K562 (cell line): ENCODE measurements at regions not wholly inside any gene's neighbourhood (a gene's known extent, or its start where the extent isn't known, plus 50 kb on each side); places are given as distances from the start of the nearest gene placed in this dataset.

Source experiments
- ATAC-seq: fragments of 200-7000 bp; cut with Tn5 transposase; 3 replicates; pipeline ENCODE4 v1.9.1; 2020; ENCODE audit warnings: moderate library complexity
- BruUV-seq: library from RNA; stranded (reverse); fragments of 400-500 nt; replicated peaks from 2 replicates; lab custom pipeline; 2021; lab: Mats Ljungman, UMichigan
- CTCF ChIA-PET: fragments of 300-600 bp; formaldehyde crosslinking; extraction: SDS; loops from one replicate; lab custom pipeline; 2021; ENCODE audit warnings: low intra/inter-chr PET ratio; lab: Yijun Ruan, JAX
- POLR2A ChIA-PET: fragments of 300-600, 350-650 bp; sonication (Branson Sonifier 250); formaldehyde crosslinking; extraction: SDS; loops from one replicate; lab custom pipeline; 2021; ENCODE audit warnings: antibody characterized with exemption, inconsistent platforms; lab: Yijun Ruan, JAX
- DNase-seq, 4 experiments: peaks; one replicate each; pipeline versions ENCODE4 v3.0.0 to v3.0.0-alpha.2; 2011 to 2018; ENCODE audit warnings: low spot score in 3 of 4, mixed read lengths in 3 of 4; ENCODE audit errors: extremely low read depth in 1 of 4
- FAIRE-seq: peaks from 2 replicates; lab custom pipeline; 2011; peaks lifted over from hg19 to GRCh38; lab: Jason Lieb, UNC
- H2AFZ ChIP-seq: 2 replicates; pipeline ENCODE4 v1.6.0; 2011; ENCODE audit warnings: low read depth, low read length, control low read depth, inconsistent platforms
- H3K27ac ChIP-seq: fragments of 200-600 bp; 3 replicates; pipeline ENCODE4 v1.8.0; 2011; ENCODE audit warnings: low read depth, mild to moderate bottlenecking, control low read depth, inconsistent platforms, low read length, moderate library complexity, mixed read lengths; ENCODE audit errors: extremely low read depth
- H3K27me3 ChIP-seq, 2 experiments: fragments of 300-600 bp in 1 of 2; 2 replicates in 1 of 2; 3 replicates in 1 of 2; pipeline versions ENCODE4 v1.6.0 to v1.8.0; 2011; ENCODE audit warnings: inconsistent platforms in 2 of 2, low read length in 2 of 2, mild to moderate bottlenecking in 1 of 2, mixed read lengths in 1 of 2, moderate library complexity in 1 of 2; ENCODE audit not compliant: control insufficient read depth in 2 of 2, insufficient read depth in 2 of 2
- H3K36me3 ChIP-seq: fragments of 300-600 bp; 3 replicates; pipeline ENCODE4 v1.8.0; 2011; ENCODE audit warnings: mild to moderate bottlenecking, low read length, inconsistent platforms; ENCODE audit not compliant: control insufficient read depth, insufficient read depth
- H3K4me1 ChIP-seq, 2 experiments: fragments of 200-600 bp in 1 of 2; replicated peaks in 1 of 2; 2 replicates in 1 of 2; 3 replicates in 1 of 2; pipeline versions ENCODE4 v1.5.1 to v1.8.0; 2011; ENCODE audit warnings: inconsistent platforms in 2 of 2, low read length in 2 of 2, mild to moderate bottlenecking in 1 of 2, mixed read lengths in 1 of 2, moderate library complexity in 1 of 2; ENCODE audit not compliant: control insufficient read depth in 2 of 2, insufficient read depth in 2 of 2
- H3K4me2 ChIP-seq: 2 replicates; pipeline ENCODE4 v1.6.1; 2011; ENCODE audit warnings: low read length, control low read depth, inconsistent platforms, mixed read lengths; ENCODE audit not compliant: insufficient read depth
- H3K4me3 ChIP-seq: fragments of 200-600 bp; sonication (generic), shearing (Covaris generic); 2 replicates; pipeline ENCODE4 v1.5.1; 2016; ENCODE audit warnings: control low read depth, inconsistent platforms
- H3K79me2 ChIP-seq: fragments of 200-600 bp; 3 replicates; pipeline ENCODE4 v1.8.0; 2011; ENCODE audit warnings: low read length, inconsistent platforms; ENCODE audit not compliant: control insufficient read depth, insufficient read depth
- H3K9ac ChIP-seq, 2 experiments: 2 replicates each; pipeline versions ENCODE4 v1.6.0 to v1.6.1; 2011; ENCODE audit warnings: low read depth in 2 of 2, low read length in 2 of 2, control low read depth in 1 of 2, inconsistent platforms in 1 of 2, mild to moderate bottlenecking in 1 of 2, mixed read lengths in 1 of 2; ENCODE audit not compliant: insufficient read depth in 1 of 2
- H3K9me1 ChIP-seq: one replicate; pipeline ENCODE4 v1.6.0; 2011; ENCODE audit warnings: inconsistent platforms, mild to moderate bottlenecking, low read length, moderate library complexity; ENCODE audit not compliant: control insufficient read depth, insufficient read depth
- H3K9me3 ChIP-seq: replicated peaks from 2 replicates; pipeline ENCODE4 v1.5.1; 2011; ENCODE audit warnings: low read depth, low read length, inconsistent platforms; ENCODE audit not compliant: control insufficient read depth, insufficient read depth
- H4K20me1 ChIP-seq: replicated peaks from 2 replicates; pipeline ENCODE4 v1.6.1; 2011; ENCODE audit warnings: low read length, inconsistent platforms, mixed read lengths; ENCODE audit not compliant: control insufficient read depth, insufficient read depth
- ERF ChIP-seq: fragments of 450-650 bp; formaldehyde crosslinking; IDR thresholded peaks from 2 replicates; pipeline ENCODE4 v1.4.0; 2020; ENCODE audit warnings: mild to moderate bottlenecking, mixed read lengths
- FOXA1 ChIP-seq: fragments of 450-650 bp; IDR thresholded peaks from 2 replicates; pipeline ENCODE4 v1.6.1; 2016; ENCODE audit warnings: mild to moderate bottlenecking, borderline replicate concordance
- NR1H2 ChIP-seq: sonication (generic); formaldehyde crosslinking; IDR thresholded peaks from 2 replicates; pipeline ENCODE4 v1.4.0; 2020; ENCODE audit warnings: mild to moderate bottlenecking, missing genetic modification reagents
- PHF21A ChIP-seq: fragments of 450-650 bp; IDR thresholded peaks from 2 replicates; pipeline ENCODE4 v1.6.1; 2017; ENCODE audit warnings: low read depth, borderline replicate concordance
- RBFOX2 ChIP-seq: fragments of 200-400 bp; formaldehyde crosslinking; IDR thresholded peaks from 2 replicates; pipeline ENCODE4 v1.6.1; 2017; ENCODE audit warnings: low read depth, mild to moderate bottlenecking, low read length, moderate library complexity
- RBM25 ChIP-seq: fragments of 200-400 bp; formaldehyde crosslinking; IDR thresholded peaks from 2 replicates; pipeline ENCODE4 v1.6.1; 2018; ENCODE audit warnings: low read length, low read depth, moderate library complexity; ENCODE audit not compliant: severe bottlenecking
- RHOXF2B ChIP-seq: fragments of 250-450 bp; sonication (Bioruptor Pico); conservative IDR thresholded peaks from 2 replicates; pipeline ENCODE4 v1.5.1; 2021
- SMARCA5 ChIP-seq: fragments of 450-650 bp; IDR thresholded peaks from 2 replicates; pipeline ENCODE4 v1.6.1; 2016
- YBX1 ChIP-seq: fragments of 450-650 bp; IDR thresholded peaks from 2 replicates; pipeline ENCODE4 v1.7.1; 2016; ENCODE audit warnings: mild to moderate bottlenecking
- ZFP36 ChIP-seq: fragments of 150-350 bp; IDR thresholded peaks from 2 replicates; pipeline ENCODE4 v1.6.1; 2018; ENCODE audit warnings: low read length, low read depth; ENCODE audit not compliant: partially characterized antibody
- ZNF165 ChIP-seq: fragments of 250-450 bp; sonication (Bioruptor Pico); IDR thresholded peaks from 2 replicates; pipeline ENCODE4 v1.4.0; 2020; ENCODE audit warnings: borderline replicate concordance
- ZNF699 ChIP-seq: fragments of 250-450 bp; sonication (Bioruptor Pico); IDR thresholded peaks from 2 replicates; pipeline ENCODE4 v1.8.0; 2021; ENCODE audit warnings: mild to moderate bottlenecking, moderate library complexity; ENCODE audit not compliant: insufficient replicate concordance
- WGBS: fragments of 100-300 bp; shearing (Covaris generic); methylation state at CpG from one replicate; pipeline ENCODE4 v1.1.6; 2016; ENCODE audit warnings: low coverage, mixed read lengths; ENCODE audit not compliant: insufficient coverage; ENCODE audit errors: missing lambda C conversion rate; 5-methylcytosine and 5-hydroxymethylcytosine counted together
- in situ Hi-C: fragments of 300-500 bp; cut with MboI; formaldehyde crosslinking; loops from 4 replicates; pipeline ENCODE4 v1.15.0; 2018; ENCODE audit warnings: inconsistent platforms, mixed read lengths
- intact Hi-C: fragments of 100-400 bp; cut with micrococcal nuclease; formaldehyde crosslinking; loops from 2 replicates; pipeline ENCODE4 v1.14.2; 2022
- TF ChIP-seq, protein P1 (sequence below), 2 experiments: fragments of 450-650 bp in 1 of 2; sonication (generic) in 1 of 2; formaldehyde crosslinking in 1 of 2; IDR thresholded peaks in 1 of 2; conservative IDR thresholded peaks in 1 of 2; 2 replicates each; pipeline versions ENCODE4 v1.6.1 to v1.8.1; 2016 to 2023; ENCODE audit warnings: mild to moderate bottlenecking in 2 of 2, moderate library complexity in 2 of 2, inconsistent platforms in 1 of 2, missing genetic modification reagents in 1 of 2
- TF ChIP-seq, protein P2 (sequence below): sonication (generic); formaldehyde crosslinking; IDR thresholded peaks from 2 replicates; pipeline ENCODE4 v1.8.0; 2022; ENCODE audit warnings: mild to moderate bottlenecking, missing genetic modification reagents

DNA sequence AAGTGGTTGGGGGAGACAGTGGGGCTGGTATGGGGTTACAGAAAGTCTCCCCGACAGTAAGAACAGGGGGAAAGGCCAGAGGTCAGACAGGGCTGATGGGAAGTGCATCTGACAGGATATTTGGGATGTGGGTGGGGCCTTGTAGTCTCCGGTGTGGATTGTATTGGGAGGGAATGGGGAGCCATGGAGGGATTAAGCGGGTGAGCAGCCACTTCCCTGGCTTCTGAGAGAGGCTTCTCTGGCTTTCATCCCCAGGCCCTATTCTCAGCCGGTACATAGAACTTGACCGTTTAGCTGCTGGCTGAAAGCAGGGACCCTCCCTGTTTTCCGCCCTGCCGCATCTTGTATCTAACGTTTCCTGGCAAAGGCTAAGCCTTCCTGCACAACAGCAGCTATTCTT, 222.0 kb upstream of the LHX5 start:
- Histone ChIP-seq H3K9ac (no peak overlapping the region), H3K4me2 (no peak overlapping the region), H3K4me3 (no peak overlapping the region), H3K27me3 (peaks cover 10 to 40% of the 10 kb centered on the region in 2 experiments), H3K4me1 (peaks cover 0 to 3% of the 10 kb centered on the region in 2 experiments; a peak in 2 of 5 replicates), H3K27ac (no peak overlapping the region), H3K79me2 (no peaks in the 10 kb centered on the region), H3K9me1 (no peaks in the 10 kb centered on the region), H4K20me1 (no peaks in the 10 kb centered on the region; the same call in 1 of the 2 replicates), H2AFZ (no peak overlapping the region), H3K36me3 (no peaks in the 10 kb centered on the region), H3K9me3 (no peaks in the 10 kb centered on the region)
- in situ Hi-C loops (no loop called here), intact Hi-C loops (no loop called here)
- 12% methylated on average over 8 of the region's 8 CpGs for WGBS
- FAIRE-seq (no peak), ATAC-seq (no peak), DNase-seq (no peak)
- BruUV-seq, result no TSS peak
- CTCF ChIA-PET, result no interaction called here
- POLR2A ChIA-PET, result interaction anchor here (0.6 to 2.0 kb wide), 3 partner anchors 11 to 134 kb away, joined by 3 to 12 read pairs (median 3); no protein-coding TSS in a partner anchor
- TF ChIP-seq RBM25 (peak; percentile 72), ZFP36 (peak; percentile 35), SMARCA5 (peak; percentile 28; the same call in 1 of the 2 replicates), ZNF699 (CRISPR knock-in tag) (no peak), RBFOX2 (no peak), FOXA1 (no peak)

DNA sequence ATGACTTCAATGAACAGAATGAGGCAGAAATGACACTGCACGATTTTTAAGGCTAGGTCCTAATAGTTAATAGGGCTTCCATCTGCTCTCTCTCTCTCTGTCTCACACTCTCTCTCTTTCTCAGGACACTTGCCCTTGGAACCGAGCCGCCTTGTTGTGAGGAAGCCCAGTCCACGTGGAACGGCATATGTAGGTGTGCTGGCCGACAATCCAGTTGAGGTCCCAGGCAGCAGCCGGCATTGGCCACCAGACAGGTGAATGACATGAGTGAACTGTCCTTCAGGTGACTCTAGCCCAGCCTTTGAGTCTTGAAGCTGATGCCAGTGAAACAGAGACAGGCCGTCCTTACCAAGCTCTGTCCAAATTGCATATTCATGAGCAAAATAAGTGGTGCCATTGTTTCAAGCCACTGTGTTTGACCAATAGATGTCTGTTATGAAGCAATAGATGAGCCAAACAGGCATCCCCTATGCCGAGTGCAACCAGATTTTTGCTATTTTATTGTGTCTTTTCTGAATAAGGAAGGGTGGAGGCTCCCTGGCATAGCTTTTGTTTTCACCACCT, 217.5 kb upstream of the LHX5 start:
- intact Hi-C loops, result no loop called here
- no peak overlapping the region for H3K9ac ChIP-seq
- peaks cover 10 to 14% of the 10 kb centered on the region in 2 experiments for H3K4me1 ChIP-seq
- 6% methylated on average over 9 of the region's 9 CpGs for WGBS
- in situ Hi-C loops, result no loop called here
- no peak for DNase-seq
- H3K27ac ChIP-seq, result no peak overlapping the region
- ChIA-PET CTCF (no interaction called here), POLR2A (interaction anchor here (0.6 kb wide), 2 partner anchors 9 to 19 kb away, joined by 3 read pairs; no protein-coding TSS in a partner anchor)
- no peak overlapping the region for H3K4me3 ChIP-seq
- H3K27me3 ChIP-seq, result peaks cover 10 to 17% of the 10 kb centered on the region in 2 experiments
- H3K79me2 ChIP-seq, result no peaks in the 10 kb centered on the region
- no peaks in the 10 kb centered on the region for H3K9me3 ChIP-seq
- H4K20me1 ChIP-seq, result no peaks in the 10 kb centered on the region; the same call in 1 of the 2 replicates
- BruUV-seq, result no TSS peak
- H2AFZ ChIP-seq, result no peak overlapping the region
- no peak for ATAC-seq
- no peak overlapping the region for H3K4me2 ChIP-seq
- no peaks in the 10 kb centered on the region for H3K36me3 ChIP-seq
- H3K9me1 ChIP-seq, result no peaks in the 10 kb centered on the region
- no peak for FAIRE-seq
- TF ChIP-seq ZNF165 (no peak), PHF21A (no peak), ERF (CRISPR knock-in tag) (no peak), NR1H2 (no peak), FOXA1 (no peak), RHOXF2B (CRISPR knock-in tag) (no peak), YBX1 (no peak)
- TF ChIP-seq, protein P1, sequence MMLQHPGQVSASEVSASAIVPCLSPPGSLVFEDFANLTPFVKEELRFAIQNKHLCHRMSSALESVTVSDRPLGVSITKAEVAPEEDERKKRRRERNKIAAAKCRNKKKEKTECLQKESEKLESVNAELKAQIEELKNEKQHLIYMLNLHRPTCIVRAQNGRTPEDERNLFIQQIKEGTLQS (IDR thresholded peaks at IDR 0.05), result no peak
- TF ChIP-seq, protein P1 (CRISPR knock-in tag; conservative IDR thresholded peaks at IDR 0.05), result no peak
- TF ChIP-seq, protein P2, sequence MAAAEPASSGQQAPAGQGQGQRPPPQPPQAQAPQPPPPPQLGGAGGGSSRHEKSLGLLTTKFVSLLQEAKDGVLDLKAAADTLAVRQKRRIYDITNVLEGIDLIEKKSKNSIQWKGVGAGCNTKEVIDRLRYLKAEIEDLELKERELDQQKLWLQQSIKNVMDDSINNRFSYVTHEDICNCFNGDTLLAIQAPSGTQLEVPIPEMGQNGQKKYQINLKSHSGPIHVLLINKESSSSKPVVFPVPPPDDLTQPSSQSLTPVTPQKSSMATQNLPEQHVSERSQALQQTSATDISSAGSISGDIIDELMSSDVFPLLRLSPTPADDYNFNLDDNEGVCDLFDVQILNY (CRISPR knock-in tag), result no peak
